ENCODE measurements at regions not wholly inside any gene's neighbourhood (a gene's known extent, or its start where the extent isn't known, plus 50 kb on each side); places are given as distances from the start of the nearest gene placed in this dataset.

- TF ChIP-seq EZH2 (IDR thresholded peaks at IDR 0.05; ENCODE audit: low read length) (no peak), CTCF (optimal IDR thresholded peaks at IDR 0.05 in 1 of 3, IDR thresholded peaks at IDR 0.05 in 1 of 3, conservative IDR thresholded peaks at IDR 0.05 in 1 of 3; ENCODE audit: extremely low read depth in 1 of 3, insufficient read depth in 2 of 3, low read length in 3 of 3) (no peak)
Measured at GRCh38 chr7:142461437-142461836, 203.6 kb upstream of the PRSS58 start.
